ENCODE measurements at regions not wholly inside any gene's neighbourhood (a gene's known extent, or its start where the extent isn't known, plus 50 kb on each side); places are given as distances from the start of the nearest gene placed in this dataset.
"Not testable (repeated sequence)": the region's sequence is repeated elsewhere in the genome, so short reads cannot be mapped to it uniquely, and the experiment has no call there.

GRCh38 chr10:124213899-124214510 lies 120.6 kb upstream of the CHST15 start:
- DNase-seq (ENCODE audit: low spot score), result no peak

GRCh38 chr10:124213471-124213870 lies 120.1 kb upstream of the CHST15 start:
- DNase-seq (ENCODE audit: low spot score), result no peak

DNA sequence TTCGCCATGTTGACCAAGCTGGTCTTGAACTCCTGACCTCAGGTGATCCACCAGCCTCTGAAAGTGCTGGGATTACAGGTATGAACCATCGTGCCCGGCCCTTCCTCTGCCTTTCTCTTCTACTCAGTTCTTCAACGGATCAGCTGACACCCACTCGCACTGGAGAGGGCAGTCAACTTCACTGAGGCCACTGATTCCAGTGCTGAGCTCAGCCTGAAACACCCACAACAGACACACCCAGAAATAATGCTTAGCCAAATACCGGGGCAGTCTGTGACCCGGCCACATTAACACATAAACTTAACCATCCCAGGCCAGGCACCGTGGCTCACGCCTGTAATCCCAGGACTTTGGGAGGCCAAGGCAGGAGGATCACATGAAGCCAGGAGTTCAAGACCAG lies 119.3 kb upstream of the CHST15 start:
- no peak for DNase-seq (ENCODE audit: low spot score)

- peak; percentile 63 for DNase-seq (ENCODE audit: low spot score)
Measured at GRCh38 chr10:124211921-124212320, 118.5 kb upstream of the CHST15 start.

GRCh38 chr10:124210263-124210662 lies 116.9 kb upstream of the CHST15 start:
- no peak for DNase-seq (ENCODE audit: low spot score)

DNA sequence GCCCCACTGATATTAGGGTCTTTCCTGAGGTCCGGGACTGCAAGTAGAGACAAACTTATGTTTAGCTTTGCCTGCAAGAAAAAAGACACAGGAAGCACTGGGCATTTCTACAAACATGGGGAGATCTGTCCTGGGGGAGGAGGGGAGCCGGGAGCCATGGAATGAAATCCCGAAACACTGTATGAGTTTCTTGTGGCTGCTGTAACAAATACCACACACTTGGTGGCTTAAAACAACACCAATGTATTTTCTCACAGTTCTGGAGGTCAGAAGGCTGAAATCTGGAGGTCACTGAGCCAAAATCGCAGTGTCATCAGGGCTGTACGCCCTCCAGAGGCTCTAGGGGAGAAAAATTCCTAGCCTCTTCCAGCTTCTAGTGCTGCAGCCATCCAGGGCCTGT lies 114.0 kb upstream of the CHST15 start:
- DNase-seq (ENCODE audit: low spot score), result no peak

DNA sequence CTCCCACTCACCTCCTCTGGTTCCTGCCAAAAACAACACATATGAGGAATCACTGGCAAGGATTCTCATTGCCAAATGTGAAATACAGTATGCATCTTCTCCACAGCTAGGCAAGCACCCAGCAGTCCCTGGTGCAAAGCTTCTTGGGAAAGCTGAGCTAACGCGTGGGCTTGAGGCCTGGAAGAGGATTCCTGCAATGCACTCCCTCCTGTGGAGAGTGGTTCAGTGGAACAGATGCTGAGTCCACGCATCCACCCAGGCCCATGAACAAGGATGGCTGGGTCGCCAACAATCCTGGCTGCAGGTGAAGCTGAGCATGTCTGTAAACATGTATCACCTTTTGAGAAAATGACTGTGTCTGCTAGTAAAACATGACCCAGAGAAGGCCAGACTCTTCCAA lies 113.2 kb upstream of the CHST15 start:
- no peak for DNase-seq (ENCODE audit: low spot score)

GRCh38 chr10:124205432-124205831 lies 112.0 kb upstream of the CHST15 start:
- DNase-seq (ENCODE audit: low spot score), result no peak

DNA sequence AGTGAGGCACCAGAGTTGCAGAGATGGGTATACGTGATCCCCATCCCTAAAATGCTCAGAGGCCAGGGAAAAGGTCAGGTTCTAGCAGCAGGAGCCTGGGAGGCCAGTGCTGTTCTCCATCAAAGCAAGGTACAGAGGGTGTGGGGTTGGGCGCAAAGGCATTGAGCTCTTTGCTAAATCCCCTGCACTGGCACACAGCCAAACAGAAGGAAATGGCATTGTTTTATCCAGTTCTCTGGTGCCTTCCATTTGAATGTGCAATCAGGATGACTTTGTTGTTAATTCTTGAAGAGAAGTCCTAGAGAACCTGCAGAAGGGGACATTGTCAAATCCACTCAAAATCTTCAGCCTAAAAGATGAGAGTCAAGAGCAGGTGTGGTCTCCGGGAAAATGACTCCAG lies 111.3 kb upstream of the CHST15 start:
- DNase-seq (ENCODE audit: low spot score), result no peak

GRCh38 chr10:124200011-124200410 lies 106.6 kb upstream of the CHST15 start:
- DNase-seq (ENCODE audit: low spot score), result peak; percentile 30

DNA sequence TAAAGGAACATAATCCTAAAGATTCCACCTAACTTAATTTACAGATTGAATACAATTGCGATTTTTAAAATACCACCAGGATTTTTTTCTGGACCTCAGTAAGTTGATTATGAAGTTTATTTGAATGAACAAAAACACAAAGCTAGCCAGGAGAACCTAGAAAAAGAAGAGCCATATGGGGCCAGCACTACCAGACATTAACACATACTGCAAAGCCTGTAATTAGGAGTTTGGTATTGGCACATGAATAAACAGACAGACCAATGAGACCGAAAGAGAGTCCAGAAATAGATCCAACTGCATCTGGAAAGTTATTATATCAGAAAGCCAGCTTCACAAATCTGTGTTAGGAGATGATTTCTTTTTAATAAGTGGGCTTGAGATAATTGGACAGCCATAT lies 105.5 kb upstream of the CHST15 start:
- DNase-seq (ENCODE audit: low spot score), result no peak

- DNase-seq (ENCODE audit: low spot score), result no peak
Measured at GRCh38 chr10:124198125-124198501, 104.7 kb upstream of the CHST15 start.

- no peak for DNase-seq (ENCODE audit: low spot score)
Measured at GRCh38 chr10:124197371-124198124, 104.2 kb upstream of the CHST15 start.

DNA sequence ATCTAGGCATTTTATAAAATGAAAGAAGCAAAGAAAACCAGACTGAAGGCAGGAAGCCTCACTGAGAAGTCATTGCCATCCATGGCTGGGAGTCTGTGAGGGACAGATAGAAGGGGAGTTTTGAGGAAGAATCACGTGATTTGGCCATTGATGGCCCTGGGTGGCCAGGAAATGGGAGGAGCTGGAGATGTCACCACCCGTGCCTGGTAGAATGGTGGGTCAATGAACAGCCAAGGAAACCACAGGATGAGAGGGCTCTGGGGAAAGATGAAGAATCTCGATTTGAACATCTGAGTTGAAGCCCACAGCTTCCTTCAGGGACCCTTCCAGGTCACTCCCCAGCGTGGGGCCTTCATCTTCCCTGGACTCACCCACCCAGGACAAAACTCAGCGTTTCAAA lies 103.3 kb upstream of the CHST15 start:
- no peak for DNase-seq (ENCODE audit: low spot score)

- DNase-seq (ENCODE audit: low spot score), result no peak
Measured at GRCh38 chr10:124194199-124194824, 100.9 kb upstream of the CHST15 start.

DNA sequence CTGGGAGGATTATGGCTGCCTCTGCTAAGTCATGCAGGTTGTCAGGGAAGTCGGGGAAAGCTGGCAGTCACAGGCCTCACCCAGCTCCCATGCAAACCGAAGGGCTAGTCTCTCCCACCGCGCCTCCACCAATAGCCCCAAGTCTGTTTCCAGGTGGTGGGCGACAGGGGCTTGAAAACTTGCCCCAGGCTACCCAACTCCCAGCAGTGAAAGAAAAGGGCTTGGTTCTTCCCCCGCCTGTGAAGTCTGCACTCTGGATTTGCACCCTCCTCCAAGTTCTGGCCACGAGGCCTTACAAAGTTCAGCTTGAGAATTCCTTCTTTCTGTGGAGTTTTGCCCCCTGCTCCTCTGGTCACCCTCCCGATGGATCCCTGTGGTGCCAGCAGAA lies 99.9 kb upstream of the CHST15 start:
- no peak for DNase-seq (ENCODE audit: low spot score)

DNA sequence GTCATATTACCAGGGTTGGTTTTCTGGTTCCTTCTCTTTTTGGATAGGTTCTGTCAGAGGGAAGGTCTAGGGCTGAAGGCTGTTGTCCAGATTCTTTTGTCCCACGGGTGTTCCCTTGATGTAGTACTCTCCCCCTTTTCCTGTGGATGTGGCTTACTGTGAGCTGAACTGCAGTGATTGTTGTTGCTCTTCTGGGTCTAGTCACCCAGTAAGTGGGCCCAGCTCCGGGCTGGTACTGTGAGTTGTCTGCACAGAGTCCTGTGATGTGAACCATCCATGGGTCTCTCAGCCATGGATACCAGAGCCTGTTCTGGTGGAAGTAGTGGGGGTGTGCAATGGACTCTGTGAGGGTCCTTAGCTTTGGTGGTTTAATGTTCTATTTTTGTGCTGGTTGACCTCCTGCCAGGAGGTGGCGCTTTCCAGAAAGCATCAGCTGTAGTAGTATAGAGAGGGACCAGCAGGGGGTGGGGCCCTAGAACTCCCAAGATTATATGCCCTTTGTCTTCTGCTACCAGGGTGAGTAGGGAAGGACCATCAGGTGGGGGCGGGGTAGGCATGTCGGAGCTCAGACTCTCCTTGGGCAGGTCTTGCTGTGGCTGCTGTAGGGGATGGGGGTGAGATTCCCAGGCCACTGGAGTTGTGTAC lies 99.4 kb upstream of the CHST15 start:
- DNase-seq (ENCODE audit: low spot score), result not testable (repeated sequence)

GRCh38 chr10:124190476-124190875 lies 97.1 kb upstream of the CHST15 start:
- not testable (repeated sequence) for DNase-seq (ENCODE audit: low spot score)

DNA sequence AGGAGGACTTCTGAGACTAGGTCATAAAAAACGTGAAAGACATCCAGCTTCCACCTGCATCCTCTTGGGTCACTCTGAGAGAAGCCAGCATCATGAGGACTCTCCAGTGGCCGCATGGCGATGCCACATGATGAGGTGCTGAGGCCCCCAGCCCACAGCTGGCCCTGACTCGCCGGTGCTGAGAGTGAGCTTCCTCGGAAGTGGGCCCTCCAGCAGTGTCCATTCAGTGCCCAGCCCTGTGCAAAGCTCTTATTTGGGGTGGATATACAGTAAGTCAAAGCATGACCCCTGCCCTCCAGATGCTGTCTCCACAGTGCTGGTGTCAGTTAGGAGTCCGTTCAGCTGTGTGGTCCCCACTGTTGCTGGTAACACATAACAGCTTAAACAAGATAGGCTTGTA lies 93.6 kb upstream of the CHST15 start:
- no peak for DNase-seq (ENCODE audit: low spot score)

DNA sequence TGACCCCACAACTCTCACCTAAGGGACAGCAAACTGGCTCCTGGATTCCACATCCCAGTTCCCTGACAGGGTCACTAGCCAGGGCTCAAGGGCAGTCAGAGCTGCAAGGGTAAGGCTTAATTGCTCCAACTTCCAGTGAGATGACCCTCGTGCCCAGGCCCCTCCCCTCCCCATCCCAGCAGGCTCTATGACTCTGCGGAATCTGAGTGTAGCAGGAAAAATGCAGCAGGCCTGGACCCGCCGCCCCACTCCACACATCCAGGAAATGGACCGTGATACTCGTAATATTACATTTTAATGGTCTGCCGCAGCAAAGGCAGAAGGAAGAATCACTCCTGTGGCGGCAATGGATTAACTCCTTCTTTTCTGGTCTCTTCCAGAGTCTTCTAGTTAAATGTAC lies 91.7 kb upstream of the CHST15 start:
- DNase-seq (ENCODE audit: low spot score), result no peak

- no peak for DNase-seq (ENCODE audit: low spot score)
Measured at GRCh38 chr10:124184208-124184830, 90.9 kb upstream of the CHST15 start.

- no peak for DNase-seq (ENCODE audit: low spot score)
Measured at GRCh38 chr10:124183617-124184016, 90.2 kb upstream of the CHST15 start.
